Fibroblast of skin of left biceps (primary cell): ENCODE measurements at regions not wholly inside any gene's neighbourhood (a gene's known extent, or its start where the extent isn't known, plus 50 kb on each side); places are given as distances from the start of the nearest gene placed in this dataset.

Experiments
- DNase-seq, 2 experiments: peaks; one replicate each; pipeline ENCODE4 v3.0.0-alpha.2; 2013; ENCODE audit warnings: low read depth in 2 of 2

DNA sequence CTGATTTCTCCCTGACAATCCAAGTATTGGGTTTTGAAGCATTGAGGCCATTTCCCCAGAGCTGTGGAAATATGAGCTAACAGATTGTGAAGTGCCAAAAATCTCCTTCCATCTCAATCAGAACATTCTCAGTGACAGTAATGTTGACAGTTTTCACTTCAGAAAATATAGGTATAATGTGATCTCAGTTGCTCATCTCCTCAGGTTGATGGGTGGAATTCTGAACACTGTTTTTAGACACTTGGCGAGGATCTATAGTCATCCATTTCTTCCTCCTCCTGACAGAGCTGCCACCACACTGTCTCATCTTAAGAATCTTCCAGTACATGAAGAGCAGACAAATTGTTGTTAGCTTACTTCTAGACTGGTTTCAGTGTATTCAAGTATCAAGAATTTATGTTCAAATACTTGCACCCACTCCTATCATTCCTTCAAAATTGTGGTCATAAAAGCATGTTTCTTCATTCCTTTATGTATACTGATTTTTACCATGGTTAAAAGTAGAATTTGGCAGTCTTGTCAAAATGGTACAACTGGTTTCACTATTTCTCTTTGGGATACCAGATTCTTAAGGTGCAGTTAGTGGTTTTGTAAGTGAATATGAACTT lies 199.7 kb upstream of the TLE4 start:
- no peak for DNase-seq

DNA sequence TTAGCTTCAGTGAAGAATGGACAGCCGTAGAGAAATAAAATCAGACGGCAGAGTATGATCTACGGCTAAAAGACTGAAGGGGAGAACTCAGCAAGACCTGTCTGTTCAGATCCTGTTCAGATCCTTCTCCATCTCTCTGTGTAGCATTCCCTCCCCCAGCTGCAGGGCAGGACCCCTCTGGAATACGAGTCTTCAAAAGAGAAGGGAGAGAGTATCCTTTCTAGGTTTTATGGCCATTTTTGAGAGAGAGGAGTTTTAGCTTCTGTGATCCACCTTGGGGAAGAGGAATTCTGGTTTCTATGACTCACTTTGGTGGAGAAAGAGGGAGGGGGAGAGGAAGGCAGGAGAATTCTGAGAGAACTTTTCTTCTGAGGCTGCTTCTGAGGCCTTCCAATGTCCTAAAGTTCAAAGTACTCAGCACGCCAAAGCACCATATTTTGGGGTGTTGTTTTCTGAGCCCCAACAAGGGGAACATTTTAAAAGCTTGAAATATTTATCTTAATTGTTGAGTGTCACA lies 194.4 kb upstream of the TLE4 start:
- no peak for DNase-seq

DNA sequence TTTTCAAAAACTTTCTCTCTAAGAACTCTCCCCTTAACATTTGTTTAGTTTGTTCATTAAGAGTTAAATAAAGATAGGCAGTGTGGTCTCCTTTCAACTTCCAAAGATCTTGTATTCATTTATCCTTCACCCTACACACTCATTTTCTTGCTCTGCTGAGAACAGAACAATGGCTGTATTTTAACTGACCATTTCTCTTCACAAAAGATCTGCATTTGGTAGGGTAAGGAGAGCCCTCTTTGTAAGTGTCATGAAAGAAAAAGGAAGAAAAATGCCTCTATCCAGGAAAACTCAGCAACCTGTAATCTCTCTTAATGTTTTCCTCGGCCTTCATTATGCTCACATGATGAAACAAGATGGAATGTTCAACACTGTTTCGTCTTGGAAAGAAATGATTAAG lies 193.7 kb upstream of the TLE4 start:
- DNase-seq: no peak

DNA sequence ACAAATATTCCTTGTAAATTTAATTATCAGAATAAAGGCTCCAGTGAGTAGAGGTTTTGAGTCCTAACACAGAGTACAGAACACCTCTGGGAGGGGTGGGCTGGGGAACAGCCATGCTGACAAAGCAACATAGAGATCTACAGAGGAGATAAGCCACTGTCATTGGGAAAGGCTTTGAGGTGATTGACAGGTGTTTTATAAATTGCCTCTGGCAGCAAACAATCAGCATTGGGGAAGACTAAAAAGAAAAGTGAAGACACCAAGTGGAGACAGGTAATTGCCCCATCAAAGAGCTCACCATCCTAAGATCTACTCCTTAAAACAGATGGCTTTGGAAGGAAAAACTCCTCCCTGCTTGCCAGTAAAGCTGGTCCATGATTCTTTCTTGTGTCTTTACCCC lies 189.7 kb upstream of the TLE4 start:
- no peak for DNase-seq

DNA sequence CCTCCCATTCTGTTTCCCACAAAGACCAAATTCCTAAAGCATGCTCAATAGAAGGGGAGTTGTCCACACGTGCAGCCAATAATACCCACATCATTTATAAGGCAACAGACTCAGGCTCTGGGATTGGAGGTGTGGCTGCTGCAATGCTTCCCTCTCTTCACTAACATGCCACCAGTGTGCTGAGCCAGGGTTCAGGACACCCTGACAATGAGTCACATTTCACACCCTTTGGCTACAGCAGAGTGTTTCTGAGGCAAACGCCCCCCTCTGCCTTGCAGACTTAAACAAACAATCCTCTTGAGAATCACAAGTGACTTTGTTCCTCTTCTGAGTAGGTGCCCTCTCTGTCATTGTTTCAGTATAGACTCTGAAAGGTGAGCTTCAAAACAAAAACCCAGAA lies 189.3 kb upstream of the TLE4 start:
- DNase-seq: no peak

DNA sequence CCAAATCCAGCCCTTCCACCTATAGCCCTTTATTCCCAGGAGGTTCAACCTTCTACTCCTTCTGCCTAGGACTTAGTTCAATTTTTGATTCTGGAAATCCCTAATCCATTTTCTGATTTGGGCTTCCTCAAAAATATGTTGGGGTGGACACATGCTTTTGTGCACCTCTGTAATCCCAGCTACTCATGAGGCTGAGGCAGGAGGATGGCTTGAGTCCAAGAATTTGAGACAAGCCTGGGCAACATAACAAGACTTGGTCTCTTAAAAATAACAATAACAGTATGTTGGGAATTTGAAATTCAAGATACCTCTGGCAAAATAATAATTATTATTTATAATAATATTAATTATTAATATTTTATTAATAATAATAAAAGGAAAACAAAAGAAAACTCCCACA lies 188.7 kb upstream of the TLE4 start:
- no peak for DNase-seq

DNA sequence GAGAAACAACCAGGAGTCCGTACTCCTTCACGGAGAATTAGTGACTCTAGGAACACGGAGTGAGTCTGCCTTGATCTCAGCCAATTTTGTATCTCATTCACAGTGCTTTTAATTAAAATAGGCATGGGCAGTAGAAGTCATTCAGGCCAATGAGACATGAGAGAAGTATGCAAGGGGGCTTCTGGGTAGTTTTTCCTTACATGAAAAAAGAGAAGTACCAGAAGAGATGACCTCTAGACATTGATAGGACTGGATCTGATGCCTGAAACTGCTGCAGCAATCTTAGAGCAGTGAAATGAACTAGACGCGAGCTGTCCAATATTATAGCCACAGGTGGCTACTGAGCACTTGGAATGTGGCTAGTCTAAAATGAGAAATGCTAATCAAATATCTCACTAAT lies 187.7 kb upstream of the TLE4 start:
- DNase-seq: no peak

DNA sequence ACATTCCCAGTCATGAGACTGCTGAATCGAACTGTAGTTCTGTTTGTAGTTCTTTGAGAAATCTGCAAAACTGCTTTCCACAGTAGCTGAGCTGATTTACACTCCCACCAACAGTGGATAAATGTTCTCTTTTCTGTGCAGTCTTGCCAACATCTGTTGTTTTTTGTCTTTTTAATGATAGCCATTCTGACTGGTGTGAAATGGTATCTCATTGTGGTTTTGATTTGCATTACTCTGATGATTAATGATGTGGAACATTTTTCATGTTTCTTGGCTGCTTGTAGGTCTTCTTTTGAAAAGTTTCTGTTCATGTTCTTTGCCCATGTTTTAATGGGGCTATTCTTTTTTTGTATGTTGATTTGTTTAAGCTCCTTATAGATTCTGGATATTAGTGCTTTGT lies 187.3 kb upstream of the TLE4 start:
- DNase-seq: peak; percentile 27 to 33

DNA sequence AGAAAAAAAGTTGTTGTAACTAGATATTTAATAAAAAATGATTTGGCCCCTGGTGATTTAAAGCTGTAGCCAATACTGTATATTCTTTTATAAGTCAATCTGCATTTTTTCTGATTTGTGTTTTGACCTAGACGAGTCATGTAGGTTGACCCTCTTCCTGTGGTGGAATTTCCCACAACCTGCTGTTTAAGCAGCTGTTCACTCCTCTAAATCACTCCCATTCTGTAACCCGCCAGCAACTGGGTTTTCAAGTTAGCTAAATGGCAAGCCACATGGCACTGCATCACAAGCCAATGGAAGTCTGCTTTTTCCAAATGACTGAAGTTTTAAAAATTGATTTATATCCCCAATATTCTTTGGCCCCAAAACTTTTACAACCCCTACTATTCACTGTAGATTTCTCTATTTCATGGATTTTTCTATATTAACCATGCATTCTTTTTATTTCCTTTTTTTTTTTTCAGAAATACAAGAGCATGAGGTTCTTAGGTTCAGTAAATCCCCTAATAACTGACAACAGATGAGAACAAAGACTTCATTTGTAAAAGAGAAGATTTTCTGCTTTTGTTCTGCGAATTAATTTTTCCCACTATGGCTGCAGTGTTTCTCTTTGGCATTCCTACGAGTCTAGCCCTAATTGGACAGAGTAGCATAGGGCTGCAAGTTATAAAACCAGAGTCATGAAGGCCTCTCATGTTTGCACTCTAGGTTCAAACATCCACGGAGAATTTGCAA lies 184.5 kb upstream of the TLE4 start:
- DNase-seq: no peak

DNA sequence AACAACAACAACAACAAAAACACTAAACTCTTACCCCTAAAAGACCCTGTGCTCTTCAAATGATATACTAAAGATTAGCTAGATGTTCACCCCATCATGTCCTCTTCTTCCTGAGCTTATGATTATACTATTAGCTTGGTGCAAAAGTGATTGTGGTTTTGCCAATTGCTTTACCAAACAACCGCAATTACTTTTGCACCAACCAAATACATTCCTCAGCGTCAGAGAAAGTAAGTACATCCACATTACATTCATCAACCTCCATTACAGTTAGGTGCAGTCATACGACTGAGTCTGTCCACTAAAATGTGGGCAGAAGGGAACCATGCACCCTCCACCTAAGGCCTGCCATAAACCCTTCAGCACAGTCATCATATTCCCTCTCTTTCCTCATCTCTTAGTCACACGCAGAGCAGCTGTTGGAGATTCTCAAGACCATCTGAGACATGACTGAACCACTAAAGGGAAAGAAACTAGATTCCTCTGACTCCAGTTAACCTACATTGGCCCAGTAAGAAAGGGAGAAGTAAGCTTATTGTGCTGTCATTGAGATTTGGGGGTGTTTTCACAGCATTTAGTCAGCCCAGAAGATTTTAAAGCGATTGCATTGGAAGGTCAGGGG lies 181.6 kb upstream of the TLE4 start:
- no peak for DNase-seq

DNA sequence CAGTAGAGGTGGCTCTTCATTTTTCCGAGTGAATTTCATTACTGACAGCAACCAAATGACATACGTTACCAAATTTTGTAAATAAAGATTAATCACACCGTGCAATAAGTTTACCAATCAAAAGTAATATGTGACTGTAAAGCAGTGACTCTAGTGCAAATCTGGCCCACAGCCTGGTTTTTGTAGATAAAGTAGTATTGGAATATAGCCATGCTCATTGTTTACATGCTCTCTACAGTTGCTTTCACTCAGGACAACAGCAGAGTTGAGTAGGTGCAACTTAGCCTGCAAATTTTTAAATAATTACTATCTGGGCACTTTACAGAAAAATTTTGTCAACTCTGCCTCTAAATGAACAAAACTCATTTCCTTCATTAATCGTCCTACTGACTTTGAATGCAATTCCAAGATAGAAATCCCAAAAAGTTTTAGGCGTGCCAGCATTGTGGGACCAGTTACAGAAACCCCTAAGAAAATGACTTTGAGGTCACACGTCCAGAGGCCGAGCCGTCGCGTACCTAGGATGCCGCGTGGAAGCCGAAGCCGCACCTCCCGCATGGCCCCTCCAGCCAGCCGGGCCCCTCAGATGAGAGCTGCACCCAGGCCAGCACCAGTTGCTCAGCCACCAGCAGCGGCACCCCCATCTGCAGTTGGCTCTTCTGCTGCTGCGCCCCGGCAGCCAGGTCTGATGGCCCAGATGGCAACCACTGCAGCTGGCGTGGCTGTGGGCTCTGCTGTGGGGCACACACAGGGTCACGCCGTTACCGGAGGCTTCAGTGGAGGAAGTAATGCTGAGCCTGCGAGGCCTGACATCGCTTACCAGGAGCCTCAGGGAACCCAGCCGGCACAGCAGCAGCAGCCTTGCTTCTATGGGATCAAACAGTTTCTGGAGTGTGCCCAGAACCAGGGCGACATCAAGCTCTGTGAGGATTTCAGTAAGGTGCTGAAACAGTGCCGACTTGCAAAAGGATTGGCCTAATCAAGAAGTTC lies 180.7 kb upstream of the TLE4 start:
- no peak for DNase-seq

DNA sequence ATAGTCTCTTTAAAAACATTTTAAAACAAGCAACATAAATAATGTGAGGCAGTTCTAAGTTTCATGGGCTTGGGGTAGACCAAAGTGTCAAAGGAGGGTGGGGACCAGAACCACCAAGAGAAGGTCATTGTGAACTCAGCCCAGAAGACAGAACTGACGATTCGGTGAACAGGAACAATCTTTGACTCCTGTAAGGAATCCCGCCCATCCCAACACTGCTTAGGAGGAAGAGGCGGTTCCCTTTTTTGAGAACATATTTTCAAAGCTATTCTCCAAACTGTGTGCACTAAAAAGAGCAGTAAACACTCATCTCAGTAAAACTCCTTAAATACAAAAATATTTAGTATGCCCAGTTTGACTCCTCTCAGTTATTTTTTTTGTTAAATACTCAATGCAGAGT lies 176.5 kb upstream of the TLE4 start:
- DNase-seq: no peak

DNA sequence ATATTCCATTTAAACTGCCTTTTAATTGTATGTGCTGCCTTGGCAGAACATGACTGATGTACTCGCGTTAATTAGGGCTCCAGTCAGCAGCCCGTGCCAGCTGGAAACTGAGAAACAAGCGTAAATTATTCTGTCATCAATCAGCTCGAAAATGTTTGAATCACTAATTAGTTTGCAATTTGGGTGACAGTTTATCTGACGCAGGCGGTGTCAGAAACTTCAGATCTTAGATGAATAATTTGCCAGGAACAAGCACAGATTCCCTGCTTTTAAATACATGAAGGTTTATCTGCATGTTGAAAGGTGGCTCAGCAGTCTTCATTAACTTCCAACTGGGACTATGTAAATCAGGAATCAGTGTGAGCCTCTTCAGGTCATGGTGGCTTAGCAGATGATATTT lies 176.0 kb upstream of the TLE4 start:
- DNase-seq: no peak

DNA sequence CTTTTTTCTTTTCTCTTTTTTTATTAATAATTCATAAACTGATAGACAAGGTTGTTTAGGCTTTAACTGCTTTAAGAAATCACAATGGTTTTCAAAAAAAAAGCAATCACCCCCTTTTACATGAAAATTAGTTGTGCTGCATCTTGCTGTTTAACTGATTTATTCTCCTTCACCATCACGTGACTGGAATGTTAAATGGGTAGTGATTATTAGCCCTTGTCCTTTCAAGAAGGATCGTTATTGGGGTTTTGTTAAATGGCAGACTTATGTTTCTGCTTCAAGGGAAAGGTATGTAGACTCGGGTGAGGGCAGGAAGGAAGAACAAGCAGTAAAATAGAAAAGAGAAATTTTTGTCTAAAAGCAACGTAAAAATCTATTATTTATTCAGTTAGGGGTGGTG lies 175.6 kb upstream of the TLE4 start:
- DNase-seq: no peak

DNA sequence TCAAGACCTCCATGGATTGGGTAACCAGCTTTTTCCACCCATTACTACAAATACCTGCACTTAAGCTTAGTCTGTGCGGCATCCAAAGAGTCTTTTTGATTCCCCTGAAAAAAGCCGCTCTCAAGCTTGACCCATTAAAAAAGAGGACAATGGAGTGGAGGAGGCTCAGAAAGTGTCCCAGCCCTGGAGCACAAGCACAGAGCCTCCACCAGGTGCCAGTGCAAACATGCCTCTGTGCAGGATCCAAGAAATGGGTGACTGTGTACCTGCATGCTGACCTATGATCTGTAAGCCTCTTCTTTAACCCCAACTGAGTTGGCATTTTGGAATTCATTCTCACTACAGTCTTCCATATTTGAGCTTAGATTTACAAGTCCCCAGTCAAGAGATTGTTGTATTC lies 168.3 kb upstream of the TLE4 start:
- no peak for DNase-seq

DNA sequence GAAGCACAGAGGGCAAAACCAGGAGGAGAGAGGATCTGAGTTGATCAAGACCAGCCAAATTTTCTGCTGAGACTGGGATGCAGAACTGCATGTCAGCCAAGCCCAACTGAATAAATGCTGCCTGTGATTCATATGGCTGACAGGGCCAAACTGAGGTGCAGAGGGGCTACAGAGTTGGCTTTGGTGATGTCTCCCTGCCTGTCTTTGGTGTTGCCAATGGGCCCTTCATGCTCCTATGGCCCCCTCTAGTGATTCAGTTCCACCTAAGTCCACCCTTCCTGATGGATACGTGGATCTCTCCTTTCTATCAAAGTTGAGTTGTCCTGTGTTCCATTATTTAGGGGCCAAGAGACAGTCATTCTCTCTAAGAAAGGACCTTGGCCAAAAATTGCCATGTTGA lies 163.6 kb upstream of the TLE4 start:
- no peak for DNase-seq

DNA sequence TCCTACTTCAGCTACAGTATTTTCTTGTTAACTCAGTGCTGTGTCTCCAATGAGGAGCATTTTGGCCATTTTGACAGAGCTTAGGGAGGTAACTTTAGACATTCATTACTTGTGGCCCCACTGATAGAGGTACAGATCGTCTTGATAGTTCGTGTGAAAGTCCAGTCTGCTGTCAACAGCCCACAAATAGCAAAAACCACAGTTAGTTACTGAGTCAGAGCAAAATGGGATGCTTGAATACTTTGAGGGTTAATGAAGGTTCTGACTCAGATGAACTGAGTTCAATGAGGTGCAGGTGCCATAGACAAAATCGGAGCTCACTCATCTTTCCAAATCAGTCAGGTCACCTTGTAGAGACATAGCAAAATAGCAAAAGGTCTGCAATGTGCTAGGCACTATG lies 163.1 kb upstream of the TLE4 start:
- peak in 1 of 2 experiments; percentile 6 for DNase-seq

DNA sequence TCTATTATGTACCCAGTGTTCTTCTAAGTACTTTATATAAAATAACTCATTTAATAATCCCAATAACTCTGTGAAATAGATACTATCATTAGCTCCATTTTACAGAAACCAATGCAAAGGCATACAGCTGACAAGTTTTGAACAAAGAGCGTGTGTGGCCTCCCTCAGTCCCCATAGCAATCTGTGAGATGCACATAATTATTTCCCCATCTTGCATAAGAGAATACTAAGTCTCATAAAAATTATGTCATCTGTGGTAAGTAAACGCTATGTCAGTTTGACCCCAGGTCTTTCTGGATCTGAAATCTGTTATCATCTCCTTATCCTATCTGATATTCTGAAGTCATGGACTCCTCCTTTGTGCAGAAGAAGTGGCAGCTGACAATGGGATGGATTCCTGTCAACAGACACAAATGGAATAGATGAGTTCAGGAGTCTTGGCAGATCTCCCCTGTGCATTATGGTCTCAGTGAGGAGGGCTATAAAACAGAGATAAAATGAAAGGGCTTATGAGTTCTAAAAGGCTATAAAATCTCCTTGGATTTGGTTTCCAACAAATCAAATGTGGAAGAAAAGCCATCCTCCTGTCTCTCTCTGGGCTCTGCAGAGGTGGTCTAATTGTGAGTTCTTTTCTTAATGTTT lies 162.5 kb upstream of the TLE4 start:
- no peak for DNase-seq

DNA sequence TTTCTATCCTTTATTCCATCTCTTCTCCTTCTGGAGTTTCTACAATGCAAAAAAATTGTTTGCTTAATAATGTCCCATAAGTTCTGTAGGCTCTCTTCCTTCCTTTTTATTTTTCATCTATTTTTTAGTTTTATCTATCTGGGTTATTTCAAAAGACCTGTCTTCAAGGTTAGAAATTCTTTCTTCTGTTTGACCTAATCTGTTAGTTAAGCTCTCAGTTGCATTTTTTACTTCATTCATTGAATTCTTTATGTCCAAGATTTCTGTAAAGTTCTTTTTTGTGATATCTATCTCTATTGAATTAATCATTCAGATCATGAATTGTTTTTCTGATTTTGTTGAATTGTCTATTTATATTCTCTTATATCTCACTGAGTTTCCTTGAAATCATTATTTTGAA lies 145.9 kb upstream of the TLE4 start:
- DNase-seq: no peak

DNA sequence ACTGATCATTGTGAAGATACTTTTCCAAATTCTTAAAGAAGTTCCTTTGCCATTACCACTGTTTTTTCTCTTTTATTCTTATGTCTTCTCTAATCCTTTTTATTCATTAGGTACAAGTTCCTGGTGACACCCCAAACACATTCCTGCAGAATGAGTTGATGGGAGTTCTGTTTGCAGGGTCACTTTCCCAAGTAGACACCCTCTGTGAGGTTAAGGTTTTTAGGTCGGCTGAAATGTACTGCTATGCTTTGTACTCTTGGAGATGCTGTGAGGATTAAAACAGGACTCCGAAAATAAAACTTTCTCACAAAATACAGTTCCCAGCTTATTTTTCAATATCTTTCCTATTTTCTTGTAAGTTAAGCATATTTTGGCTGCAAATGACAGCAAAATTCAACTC lies 143.3 kb upstream of the TLE4 start:
- DNase-seq: no peak

DNA sequence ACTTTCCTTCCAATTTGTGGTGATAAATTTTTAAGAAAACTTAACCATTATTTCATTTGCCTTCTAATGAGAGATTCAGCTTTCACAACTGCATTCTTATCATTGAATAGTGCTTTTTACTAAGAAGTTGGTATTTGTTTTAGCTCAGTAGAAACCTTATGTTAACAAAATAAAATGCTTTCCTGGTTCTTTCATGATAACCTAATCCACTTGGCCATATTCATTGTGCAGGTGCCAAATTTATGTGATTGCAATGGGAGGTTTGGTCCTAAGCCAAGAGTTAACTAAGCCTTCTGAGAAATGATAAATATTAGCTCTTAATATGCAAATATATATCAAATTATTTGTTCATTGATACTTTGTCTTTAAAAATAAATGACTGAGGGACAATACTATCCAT lies 141.1 kb upstream of the TLE4 start:
- DNase-seq: no peak
